Left forelimb (tissue), 1 donor: ENCODE measurements at regions not wholly inside any gene's neighbourhood (a gene's known extent, or its start where the extent isn't known, plus 50 kb on each side); places are given as distances from the start of the nearest gene placed in this dataset.

ENCODE experiments used
- DNase-seq: peaks from one replicate; pipeline ENCODE4 v3.0.0-alpha.2; 2018; ENCODE audit warnings: low spot score

DNA sequence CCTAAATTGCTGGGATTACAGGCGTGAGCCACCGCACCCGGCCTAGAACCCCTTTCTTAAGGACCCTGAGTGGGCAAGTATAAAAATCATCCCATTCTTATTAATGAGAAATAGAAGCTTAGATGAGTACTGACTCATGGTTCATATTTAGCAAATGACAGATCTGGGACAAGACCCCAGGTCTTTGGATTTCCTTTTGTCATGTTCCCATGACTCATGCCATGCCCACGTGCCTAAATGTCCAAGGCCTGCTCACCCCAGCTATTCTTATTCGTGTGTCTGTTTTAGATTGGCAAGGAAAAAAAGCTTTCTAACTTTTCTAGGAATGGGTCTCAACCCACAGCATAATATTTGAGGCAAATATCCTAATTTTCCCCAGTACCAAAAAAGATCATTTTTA lies 57.7 kb upstream of the RPS23 start:
- DNase-seq, result no peak

- DNase-seq, result no peak
Observed at GRCh38 chr5:82334856-82335255, 56.7 kb upstream of the RPS23 start.

GRCh38 chr5:82334085-82334692 lies 56.0 kb upstream of the RPS23 start:
- no peak for DNase-seq

DNA sequence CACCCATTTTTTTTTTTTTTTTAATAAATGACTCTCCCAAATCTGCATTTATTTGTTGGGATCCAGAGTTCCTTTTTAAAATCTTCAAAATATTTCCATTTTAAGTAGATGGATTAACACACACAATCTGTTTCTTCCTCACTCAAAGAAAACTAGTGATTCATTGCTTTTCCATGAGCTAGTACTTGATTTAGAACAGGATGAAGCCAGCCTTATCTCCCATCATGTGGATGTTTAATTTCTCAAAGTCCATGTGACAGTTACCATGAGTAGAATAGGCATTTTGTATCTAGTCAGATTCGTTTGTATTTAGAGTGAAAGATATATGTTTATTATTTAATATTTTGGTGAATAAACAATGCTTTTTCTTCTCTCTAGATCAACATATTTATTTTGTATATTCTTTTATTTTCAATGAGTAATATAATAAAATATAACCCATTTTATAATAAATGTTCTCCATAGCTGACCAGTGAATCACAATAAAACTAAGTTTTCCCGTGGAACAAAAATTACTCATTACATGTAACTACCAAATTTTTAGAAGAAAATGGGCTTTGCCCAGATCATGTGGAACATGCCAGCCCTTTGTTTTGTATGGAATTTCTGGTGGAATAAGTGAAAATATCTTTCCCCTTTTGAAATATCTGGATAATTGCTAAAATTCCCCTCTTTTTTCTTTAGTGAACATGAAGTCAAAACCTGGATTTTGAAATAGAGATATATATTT lies 54.9 kb upstream of the RPS23 start:
- DNase-seq, result no peak

DNA sequence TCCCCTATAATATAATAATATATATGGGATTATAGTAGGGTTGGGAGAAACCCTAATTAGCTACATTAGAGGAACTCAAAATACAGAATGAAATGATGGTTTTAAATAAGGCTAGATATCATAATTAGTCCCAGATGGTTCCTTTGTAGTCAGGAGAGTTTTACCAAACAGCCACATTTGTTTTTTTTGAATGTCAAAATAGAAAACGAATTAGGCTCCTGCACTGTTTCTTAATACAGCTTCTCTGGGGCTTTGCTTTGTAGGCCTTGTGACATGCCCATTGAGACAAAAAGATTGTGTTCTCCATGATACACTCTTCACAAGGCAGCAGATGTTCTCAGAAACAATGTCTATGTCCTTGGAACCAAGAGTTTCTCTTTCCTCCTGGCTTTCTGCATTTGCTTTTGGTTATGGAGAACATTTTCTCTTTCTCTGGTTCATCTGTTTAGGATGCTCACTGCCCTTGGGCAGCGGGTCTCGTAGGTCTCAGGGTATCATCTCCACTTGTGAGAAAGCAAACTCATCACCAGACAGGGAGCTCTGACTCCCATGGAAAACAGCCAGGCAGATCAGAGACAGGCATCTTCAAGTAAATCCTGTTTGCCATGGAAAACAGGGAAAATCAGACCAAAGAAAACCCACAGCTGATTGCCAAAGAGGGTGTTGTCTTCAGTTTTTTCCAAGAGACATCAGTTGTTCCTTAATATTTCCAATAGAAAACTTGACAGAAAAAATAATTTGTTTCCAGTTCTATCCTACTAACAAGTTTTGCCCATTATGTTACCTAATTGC lies 54.1 kb upstream of the RPS23 start:
- DNase-seq, result no peak

GRCh38 chr5:82331557-82331956 lies 53.4 kb upstream of the RPS23 start:
- DNase-seq, result no peak

- no peak for DNase-seq
Observed at GRCh38 chr5:82330530-82331270, 52.5 kb upstream of the RPS23 start.

DNA sequence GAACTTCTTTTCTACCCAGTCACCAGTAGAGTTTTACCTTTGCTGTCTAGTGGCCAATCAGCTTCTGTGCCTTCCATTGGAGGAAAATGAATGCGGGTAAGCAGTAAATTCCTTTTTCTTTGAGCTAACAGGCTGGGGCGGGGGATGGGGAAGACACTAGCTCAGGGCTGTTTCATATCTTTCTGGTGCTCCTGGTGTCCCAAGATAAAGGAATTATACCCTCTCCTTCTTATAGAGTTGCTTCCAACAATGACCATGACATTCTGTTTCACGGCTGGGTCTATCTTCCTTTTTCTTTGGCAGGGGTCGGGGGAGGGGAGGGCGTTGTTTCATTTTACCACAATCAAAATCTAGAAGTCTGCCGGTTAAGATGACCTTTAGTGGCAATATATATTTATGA lies 51.2 kb upstream of the RPS23 start:
- no peak for DNase-seq
